ENCODE measurements at regions not wholly inside any gene's neighbourhood (a gene's known extent, or its start where the extent isn't known, plus 50 kb on each side); places are given as distances from the start of the nearest gene placed in this dataset.

- no peak overlapping the region for H3K4me2 ChIP-seq
- ChIA-PET CTCF (no interaction called here), POLR2A (ENCODE audit: unreplicated experiment) (no interaction called here)
- H3K9me3 ChIP-seq (ENCODE audit: insufficient read depth, low read depth) = no peaks in the 10 kb centered on the region
- H2AFZ ChIP-seq = no peak overlapping the region
- H3K27ac ChIP-seq = no peak overlapping the region
- no peaks in the 10 kb centered on the region for H3K79me2 ChIP-seq (ENCODE audit: low read depth)
- TF ChIP-seq CTCF (conservative IDR thresholded peaks at IDR 0.05) = no peak
- TF ChIP-seq EZH2 (IDR thresholded peaks at IDR 0.05; ENCODE audit: low read depth) = no peak
- H4K20me1 ChIP-seq (ENCODE audit: insufficient read depth) = no peaks in the 10 kb centered on the region
- H3F3A ChIP-seq (ENCODE audit: insufficient read depth, low read depth) = no peaks in the 10 kb centered on the region
- intact Hi-C loops (cut with micrococcal nuclease; ENCODE audit: unreplicated experiment) = no loop called here
- peaks cover 5% of the 10 kb centered on the region; the same call in 1 of the 2 replicates for H3K27me3 ChIP-seq (ENCODE audit: insufficient read depth, low read depth)
- no peaks in the 10 kb centered on the region for H3K4me1 ChIP-seq (replicated peaks; ENCODE audit: insufficient read depth)
- H3K4me3 ChIP-seq = no peak overlapping the region
- H3K36me3 ChIP-seq (ENCODE audit: low read depth) = no peaks in the 10 kb centered on the region
- BruUV-seq (replicated peaks) = no TSS peak
- H3K9me2 ChIP-seq (ENCODE audit: insufficient read depth) = no peaks in the 10 kb centered on the region
- no peak for DNase-seq
Measured at GRCh38 chr7:97419898-97420297, 302.4 kb downstream of the SDHAF3 start.

DNA sequence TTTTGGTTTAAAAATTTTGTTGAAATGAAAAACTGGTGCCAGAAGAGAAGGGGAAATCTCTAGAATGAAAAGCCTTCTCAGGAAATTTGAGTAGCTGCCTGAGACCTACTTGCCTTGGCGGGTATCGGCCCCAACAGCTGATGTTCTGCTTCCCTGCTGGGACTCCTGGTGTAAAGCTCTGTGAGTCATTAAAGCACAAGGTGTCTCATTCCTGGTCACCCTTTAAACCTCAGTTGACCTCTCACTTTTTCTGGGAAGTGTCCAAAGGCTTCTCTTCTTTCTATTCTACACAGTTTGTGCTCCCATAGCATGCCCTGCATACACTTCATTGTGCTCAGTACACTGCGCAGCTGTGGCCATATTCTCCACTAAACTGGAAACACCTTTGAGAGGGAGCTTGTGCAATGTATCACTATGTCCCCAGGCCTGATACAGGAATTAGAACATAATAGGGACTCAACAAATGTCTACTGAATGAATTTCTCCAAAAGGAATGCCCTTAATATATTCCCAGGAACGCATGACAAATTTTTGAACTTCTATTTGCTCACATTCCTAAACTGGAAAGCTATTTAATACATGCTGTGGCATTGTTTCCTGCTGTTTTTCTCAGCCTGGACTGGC lies 303.9 kb downstream of the SDHAF3 start:
- no TSS peak for BruUV-seq (replicated peaks)
- intact Hi-C loops (cut with micrococcal nuclease; ENCODE audit: unreplicated experiment) = no loop called here
- CTCF ChIA-PET = interaction anchor here (0.6 to 0.7 kb wide), 2 partner anchors 144 to 1739 kb away, joined by 6 to 13 read pairs; no protein-coding TSS in a partner anchor
- DNase-seq = no peak
- H3K27me3 ChIP-seq (ENCODE audit: insufficient read depth, low read depth) = peaks cover 8% of the 10 kb centered on the region; the same call in 1 of the 2 replicates
- H3K9me3 ChIP-seq (ENCODE audit: insufficient read depth, low read depth) = no peaks in the 10 kb centered on the region
- no peaks in the 10 kb centered on the region for H3F3A ChIP-seq (ENCODE audit: insufficient read depth, low read depth)
- no peaks in the 10 kb centered on the region for H3K36me3 ChIP-seq (ENCODE audit: low read depth)
- no peak overlapping the region for H3K4me3 ChIP-seq
- H3K27ac ChIP-seq = no peak overlapping the region
- H3K9me2 ChIP-seq (ENCODE audit: insufficient read depth) = no peaks in the 10 kb centered on the region
- H3K4me2 ChIP-seq = no peak overlapping the region
- H3K4me1 ChIP-seq (replicated peaks; ENCODE audit: insufficient read depth) = no peaks in the 10 kb centered on the region
- POLR2A ChIA-PET (ENCODE audit: unreplicated experiment) = no interaction called here
- no peaks in the 10 kb centered on the region for H4K20me1 ChIP-seq (ENCODE audit: insufficient read depth)
- TF ChIP-seq EZH2 (IDR thresholded peaks at IDR 0.05; ENCODE audit: low read depth) (no peak), CTCF (conservative IDR thresholded peaks at IDR 0.05) (no peak)
- no peak overlapping the region for H2AFZ ChIP-seq
- no peaks in the 10 kb centered on the region for H3K79me2 ChIP-seq (ENCODE audit: low read depth)

DNA sequence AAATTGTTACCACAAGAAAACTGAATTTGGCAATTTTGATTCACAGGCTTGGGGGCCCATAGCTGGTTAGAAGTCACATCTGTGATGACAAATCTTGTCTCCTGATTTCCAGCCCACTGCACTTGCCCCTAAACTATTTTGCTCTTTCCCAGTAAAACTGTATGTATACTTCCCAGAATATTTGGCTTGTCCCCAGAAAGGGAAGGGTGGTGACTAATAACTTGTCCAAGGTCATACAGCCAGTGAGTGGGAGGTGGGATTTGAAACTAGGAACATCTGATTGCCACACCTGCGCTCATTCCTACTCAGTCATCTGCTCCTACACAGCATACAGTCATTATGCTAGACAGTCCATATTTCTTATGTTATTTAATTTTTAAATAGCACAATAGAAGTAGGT lies 304.5 kb downstream of the SDHAF3 start:
- H3K27me3 ChIP-seq (ENCODE audit: insufficient read depth, low read depth) = peaks cover 3% of the 10 kb centered on the region; the same call in 1 of the 2 replicates
- no peaks in the 10 kb centered on the region for H3K79me2 ChIP-seq (ENCODE audit: low read depth)
- H3F3A ChIP-seq (ENCODE audit: insufficient read depth, low read depth) = no peaks in the 10 kb centered on the region
- no peak for TF ChIP-seq EZH2 (IDR thresholded peaks at IDR 0.05; ENCODE audit: low read depth)
- TF ChIP-seq CTCF (conservative IDR thresholded peaks at IDR 0.05) = no peak
- intact Hi-C loops (cut with micrococcal nuclease; ENCODE audit: unreplicated experiment) = no loop called here
- no peaks in the 10 kb centered on the region for H3K36me3 ChIP-seq (ENCODE audit: low read depth)
- BruUV-seq (replicated peaks) = no TSS peak
- no peak overlapping the region for H3K4me3 ChIP-seq
- DNase-seq = no peak
- H3K4me1 ChIP-seq (replicated peaks; ENCODE audit: insufficient read depth) = no peaks in the 10 kb centered on the region
- H3K9me3 ChIP-seq (ENCODE audit: insufficient read depth, low read depth) = no peaks in the 10 kb centered on the region
- H3K27ac ChIP-seq = no peak overlapping the region
- POLR2A ChIA-PET (ENCODE audit: unreplicated experiment) = no interaction called here
- CTCF ChIA-PET = no interaction called here
- H2AFZ ChIP-seq = no peak overlapping the region
- no peaks in the 10 kb centered on the region for H4K20me1 ChIP-seq (ENCODE audit: insufficient read depth)
- no peaks in the 10 kb centered on the region for H3K9me2 ChIP-seq (ENCODE audit: insufficient read depth)
- H3K4me2 ChIP-seq = no peak overlapping the region
